HFF-Myc (cell line): ENCODE measurements at regions not wholly inside any gene's neighbourhood (a gene's known extent, or its start where the extent isn't known, plus 50 kb on each side); places are given as distances from the start of the nearest gene placed in this dataset.

ENCODE experiments used
- DNase-seq: peaks from one replicate; pipeline ENCODE4 v3.0.0-alpha.2; 2011; ENCODE audit warnings: low read depth; ENCODE audit errors: extremely low read depth
- H3K4me3 ChIP-seq: replicated peaks from 2 replicates; pipeline ENCODE4 v1.5.1; 2011; ENCODE audit warnings: low read depth, mild to moderate bottlenecking, control low read depth, low read length
- TF ChIP-seq, protein P1 (sequence below): IDR thresholded peaks from 2 replicates; pipeline ENCODE4 v1.5.1; 2012; ENCODE audit warnings: mild to moderate bottlenecking, low read depth, low read length, control low read depth; ENCODE audit errors: missing control alignments

GRCh38 chr5:117776977-117777376, 1202.4 kb upstream of the SEMA6A start:
- no peak overlapping the region for H3K4me3 ChIP-seq
- TF ChIP-seq, protein P1, sequence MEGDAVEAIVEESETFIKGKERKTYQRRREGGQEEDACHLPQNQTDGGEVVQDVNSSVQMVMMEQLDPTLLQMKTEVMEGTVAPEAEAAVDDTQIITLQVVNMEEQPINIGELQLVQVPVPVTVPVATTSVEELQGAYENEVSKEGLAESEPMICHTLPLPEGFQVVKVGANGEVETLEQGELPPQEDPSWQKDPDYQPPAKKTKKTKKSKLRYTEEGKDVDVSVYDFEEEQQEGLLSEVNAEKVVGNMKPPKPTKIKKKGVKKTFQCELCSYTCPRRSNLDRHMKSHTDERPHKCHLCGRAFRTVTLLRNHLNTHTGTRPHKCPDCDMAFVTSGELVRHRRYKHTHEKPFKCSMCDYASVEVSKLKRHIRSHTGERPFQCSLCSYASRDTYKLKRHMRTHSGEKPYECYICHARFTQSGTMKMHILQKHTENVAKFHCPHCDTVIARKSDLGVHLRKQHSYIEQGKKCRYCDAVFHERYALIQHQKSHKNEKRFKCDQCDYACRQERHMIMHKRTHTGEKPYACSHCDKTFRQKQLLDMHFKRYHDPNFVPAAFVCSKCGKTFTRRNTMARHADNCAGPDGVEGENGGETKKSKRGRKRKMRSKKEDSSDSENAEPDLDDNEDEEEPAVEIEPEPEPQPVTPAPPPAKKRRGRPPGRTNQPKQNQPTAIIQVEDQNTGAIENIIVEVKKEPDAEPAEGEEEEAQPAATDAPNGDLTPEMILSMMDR: no peak
- DNase-seq: no peak

- H3K4me3 ChIP-seq: no peak overlapping the region
- no peak for DNase-seq
- TF ChIP-seq, protein P1: no peak
Observed at GRCh38 chr5:117769877-117770276, 1195.3 kb upstream of the SEMA6A start.

DNA sequence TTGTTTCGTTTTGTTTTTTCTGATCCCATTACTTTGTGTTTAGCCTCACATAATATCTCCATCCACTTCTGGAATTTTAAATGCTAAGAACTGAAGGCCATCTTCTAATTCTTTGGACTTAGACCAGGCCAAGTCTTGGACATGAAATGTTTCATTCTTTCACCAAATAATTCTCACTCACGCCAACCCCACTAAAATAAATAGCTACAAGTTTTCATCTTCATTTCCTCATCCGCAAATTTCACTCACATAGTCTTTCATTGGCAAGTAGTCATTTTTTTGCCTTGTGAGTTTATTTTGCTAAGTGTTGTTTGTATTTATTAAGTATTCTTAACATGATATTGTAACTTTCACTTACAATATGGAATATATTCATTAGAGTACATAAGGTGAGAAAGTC, 1188.6 kb upstream of the SEMA6A start:
- no peak for DNase-seq
- no peak overlapping the region for H3K4me3 ChIP-seq
- TF ChIP-seq, protein P1: no peak

DNA sequence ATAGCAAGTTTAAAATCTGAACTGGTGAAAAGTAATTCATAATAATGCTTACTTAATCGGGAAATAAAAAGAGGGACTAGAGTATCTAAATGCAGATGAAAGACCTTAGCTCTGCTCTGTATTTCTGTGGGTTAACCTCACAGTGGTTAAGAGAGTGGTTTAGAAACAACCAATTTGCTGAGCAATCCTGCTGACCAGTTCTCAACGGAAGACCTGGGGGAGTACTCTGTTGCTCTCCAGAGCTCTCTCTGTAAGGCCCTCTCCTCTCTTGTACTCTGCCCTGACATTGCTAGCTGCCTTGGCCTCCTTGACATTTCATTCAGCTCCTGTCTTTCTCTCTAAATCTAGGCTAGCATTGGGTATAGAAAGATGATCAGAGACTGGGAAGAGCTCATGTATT, 1186.6 kb upstream of the SEMA6A start:
- no peak for DNase-seq

GRCh38 chr5:117759849-117760499, 1185.4 kb upstream of the SEMA6A start:
- H3K4me3 ChIP-seq: no peak overlapping the region
- TF ChIP-seq, protein P1: no peak
- DNase-seq: no peak

More for the DNA sequence above, 1186.6 kb upstream of the SEMA6A start:
- TF ChIP-seq, protein P1: no peak
- no peak overlapping the region for H3K4me3 ChIP-seq

- no peak overlapping the region for H3K4me3 ChIP-seq
- no peak for DNase-seq
- TF ChIP-seq, protein P1: no peak
Observed at GRCh38 chr5:117752403-117752802, 1177.8 kb upstream of the SEMA6A start.

GRCh38 chr5:117748336-117748735, 1173.7 kb upstream of the SEMA6A start:
- TF ChIP-seq, protein P1: no peak
- no peak for DNase-seq

More at GRCh38 chr5:117748336-117748735, 1173.7 kb upstream of the SEMA6A start:
- H3K4me3 ChIP-seq: no peak overlapping the region
